Tibial nerve (tissue), 4 donors: ENCODE measurements at regions not wholly inside any gene's neighbourhood (a gene's known extent, or its start where the extent isn't known, plus 50 kb on each side); places are given as distances from the start of the nearest gene placed in this dataset.
"Not testable (repeated sequence)": the region's sequence is repeated elsewhere in the genome, so short reads cannot be mapped to it uniquely, and the experiment has no call there.

Source experiments
- DNase-seq, 2 donors: peaks; one replicate each; pipeline ENCODE4 v3.0.0-alpha.2; 2019; ENCODE audit warnings: low spot score in 2 of 2
- H3K27ac ChIP-seq, 4 donors: fragments of 200-600 bp; sonication (generic) in 3 of 4; one replicate each; pipeline ENCODE4 v1.5.1; 2017 to 2019; ENCODE audit warnings: mild to moderate bottlenecking in 1 of 4
- H3K27me3 ChIP-seq, 2 donors: fragments of 200-600 bp; sonication (generic) in 1 of 2; one replicate each; pipeline versions ENCODE4 v1.5.1 to v1.6.0; 2017 to 2019
- H3K36me3 ChIP-seq, 3 donors: fragments of 200-600 bp; sonication (generic); one replicate each; pipeline ENCODE4 v1.5.1; 2018 to 2019
- H3K4me1 ChIP-seq, 4 donors: fragments of 200-600 bp; sonication (generic) in 3 of 4; one replicate each; pipeline ENCODE4 v1.5.1; 2017 to 2019
- H3K4me3 ChIP-seq, 4 donors: fragments of 200-600 bp; sonication (generic) in 3 of 4; one replicate each; pipeline ENCODE4 v1.5.1; 2017 to 2019; ENCODE audit warnings: mild to moderate bottlenecking in 1 of 4, moderate library complexity in 1 of 4
- H3K9me3 ChIP-seq, 4 donors: fragments of 200-600 bp; sonication (generic) in 3 of 4; one replicate each; pipeline ENCODE4 v1.5.1; 2017 to 2019
- EP300 ChIP-seq, 2 donors: sonication (generic); formaldehyde crosslinking; IDR thresholded peaks; one replicate each; pipeline ENCODE4 v1.6.1; 2017; ENCODE audit warnings: antibody characterized with exemption in 2 of 2, mild to moderate bottlenecking in 1 of 2
- POLR2A ChIP-seq, 2 donors: fragments of 450-650 bp; IDR thresholded peaks; one replicate each; pipeline ENCODE4 v1.6.1; 2017; ENCODE audit warnings: antibody characterized with exemption in 2 of 2, mild to moderate bottlenecking in 2 of 2, moderate library complexity in 2 of 2
- WGBS, 2 donors: methylation state at CpG; one replicate each; pipeline ENCODE4 v1.1.5; 2018; 5-methylcytosine and 5-hydroxymethylcytosine counted together
- TF ChIP-seq, protein P1 (sequence below), 5 experiments: fragments of 200-600 bp in 3 of 5; fragments of 450-650 bp in 2 of 5; sonication (generic) in 3 of 5; IDR thresholded peaks; one replicate each; pipeline ENCODE4 v1.5.1; 2016 to 2019; ENCODE audit warnings: antibody characterized with exemption in 5 of 5, mild to moderate bottlenecking in 3 of 5, moderate library complexity in 2 of 5

DNA sequence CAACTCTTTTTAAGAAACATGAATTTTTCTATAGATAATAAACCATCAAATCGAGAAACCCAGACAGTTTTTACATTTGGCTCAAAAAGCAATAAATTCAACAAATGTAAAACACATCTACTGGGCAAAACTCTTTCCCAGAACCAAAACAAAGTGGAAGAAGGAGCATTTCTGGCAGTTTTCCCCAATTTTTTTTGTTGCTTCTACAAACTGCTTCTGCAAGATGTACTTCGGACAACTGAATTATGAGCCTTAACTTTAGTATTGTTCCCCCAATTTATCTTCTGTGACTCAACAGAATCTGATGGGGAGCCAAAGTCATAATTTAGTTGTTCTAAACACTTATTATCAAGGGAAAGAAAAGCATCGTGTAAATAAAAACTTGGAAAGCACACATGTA, 1047.2 kb downstream of the CDH11 start:
- no peaks in the 10 kb centered on the region for H3K9me3 ChIP-seq
- no peaks in the 10 kb centered on the region for H3K27me3 ChIP-seq
- TF ChIP-seq EP300 (IDR thresholded peaks at IDR 0.05), result no peak
- TF ChIP-seq POLR2A (IDR thresholded peaks at IDR 0.05), result no peak
- TF ChIP-seq, protein P1, sequence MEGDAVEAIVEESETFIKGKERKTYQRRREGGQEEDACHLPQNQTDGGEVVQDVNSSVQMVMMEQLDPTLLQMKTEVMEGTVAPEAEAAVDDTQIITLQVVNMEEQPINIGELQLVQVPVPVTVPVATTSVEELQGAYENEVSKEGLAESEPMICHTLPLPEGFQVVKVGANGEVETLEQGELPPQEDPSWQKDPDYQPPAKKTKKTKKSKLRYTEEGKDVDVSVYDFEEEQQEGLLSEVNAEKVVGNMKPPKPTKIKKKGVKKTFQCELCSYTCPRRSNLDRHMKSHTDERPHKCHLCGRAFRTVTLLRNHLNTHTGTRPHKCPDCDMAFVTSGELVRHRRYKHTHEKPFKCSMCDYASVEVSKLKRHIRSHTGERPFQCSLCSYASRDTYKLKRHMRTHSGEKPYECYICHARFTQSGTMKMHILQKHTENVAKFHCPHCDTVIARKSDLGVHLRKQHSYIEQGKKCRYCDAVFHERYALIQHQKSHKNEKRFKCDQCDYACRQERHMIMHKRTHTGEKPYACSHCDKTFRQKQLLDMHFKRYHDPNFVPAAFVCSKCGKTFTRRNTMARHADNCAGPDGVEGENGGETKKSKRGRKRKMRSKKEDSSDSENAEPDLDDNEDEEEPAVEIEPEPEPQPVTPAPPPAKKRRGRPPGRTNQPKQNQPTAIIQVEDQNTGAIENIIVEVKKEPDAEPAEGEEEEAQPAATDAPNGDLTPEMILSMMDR (IDR thresholded peaks at IDR 0.05), result no peak
- no peak overlapping the region for H3K4me3 ChIP-seq
- no peaks in the 10 kb centered on the region for H3K36me3 ChIP-seq
- 34 to 46% methylated on average over 3 of the region's 3 CpGs for WGBS, 2 donors
- H3K27ac ChIP-seq, result no peak overlapping the region
- no peak for DNase-seq
- no peaks in the 10 kb centered on the region for H3K4me1 ChIP-seq

DNA sequence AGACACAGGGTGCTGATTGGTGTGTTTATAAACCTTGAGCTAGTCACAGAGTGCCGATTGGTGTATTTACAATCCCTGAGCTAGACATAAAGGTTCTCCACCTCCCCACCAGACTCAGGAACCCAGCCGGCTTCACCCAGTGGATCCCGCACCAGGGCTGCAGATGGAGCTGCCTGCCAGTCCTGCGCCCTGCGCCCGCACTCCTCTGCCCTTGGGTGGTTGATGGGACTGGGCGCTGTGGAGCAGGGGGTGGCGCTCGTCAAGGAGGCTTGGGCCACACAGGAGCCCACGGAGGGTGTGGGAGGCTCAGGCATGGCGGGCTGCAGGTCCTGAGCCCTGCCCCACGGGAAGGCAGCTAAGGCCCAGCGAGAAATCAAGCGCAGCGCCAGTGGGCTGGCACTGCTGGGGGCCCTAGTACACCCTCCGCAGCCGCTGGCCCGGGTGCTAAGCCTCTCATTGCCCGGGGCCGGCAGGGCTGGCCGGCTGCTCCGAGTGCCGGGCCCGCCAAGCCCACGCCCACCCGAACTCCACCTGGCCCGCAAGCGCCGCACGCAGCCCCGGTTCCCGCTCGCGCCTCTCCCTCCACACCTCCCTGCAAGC, 1049.6 kb downstream of the CDH11 start:
- H3K4me1 ChIP-seq, H3K9me3 ChIP-seq, DNase-seq, H3K27me3 ChIP-seq, H3K4me3 ChIP-seq, H3K27ac ChIP-seq, H3K36me3 ChIP-seq: not testable (repeated sequence)
- WGBS, 2 donors, result 95 to 96% methylated on average over 16 to 26 of the region's 34 CpGs

DNA sequence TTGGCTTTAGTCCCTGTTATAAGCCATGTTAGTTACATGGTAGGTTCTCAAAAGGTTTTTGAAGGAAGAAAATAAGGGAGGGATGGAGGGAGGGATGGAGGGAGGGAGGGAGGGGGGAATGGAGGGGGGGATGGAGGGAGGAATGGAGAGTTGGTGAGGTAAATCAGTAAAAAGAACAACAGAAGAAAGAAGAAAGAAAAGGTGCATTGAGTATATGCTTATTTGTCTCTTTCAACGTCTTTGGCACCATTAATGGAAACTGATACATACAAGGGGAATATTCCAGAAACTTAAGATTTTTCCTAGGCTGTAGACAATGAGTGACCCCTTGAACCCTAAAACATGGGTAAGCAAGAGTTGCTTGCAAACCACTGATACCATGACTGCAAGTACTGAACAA, 1056.3 kb downstream of the CDH11 start:
- TF ChIP-seq, protein P1 (IDR thresholded peaks at IDR 0.05), result no peak
- TF ChIP-seq POLR2A (IDR thresholded peaks at IDR 0.05) (no peak), EP300 (IDR thresholded peaks at IDR 0.05) (no peak)
- WGBS, 2 donors, result 74 to 88% methylated on average over 1 of the region's 1 CpG

DNA sequence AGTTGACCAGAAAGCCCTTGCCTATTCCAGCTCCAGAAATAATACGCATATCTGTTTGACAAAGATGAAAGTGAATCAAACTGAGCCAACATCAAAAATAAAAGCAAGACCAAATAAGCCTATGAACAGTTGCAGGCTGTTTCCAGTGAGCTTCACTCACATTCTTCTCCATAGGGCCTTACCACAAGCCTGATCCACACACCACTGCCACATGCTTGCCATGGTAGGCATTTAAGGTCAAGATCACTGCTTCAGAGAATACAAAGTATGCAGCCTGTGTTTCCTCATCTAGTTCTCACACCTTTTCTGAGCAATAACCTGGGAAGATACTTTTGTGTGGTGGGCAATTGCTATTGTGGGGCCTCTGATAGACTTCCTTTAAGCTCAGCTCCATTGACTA, 1060.2 kb downstream of the CDH11 start:
- H3K27ac ChIP-seq, result no peak overlapping the region
- DNase-seq, result no peak
- 80 to 96% methylated on average over 1 of the region's 1 CpG for WGBS, 2 donors
- no peaks in the 10 kb centered on the region for H3K4me1 ChIP-seq
- H3K9me3 ChIP-seq, result no peaks in the 10 kb centered on the region
- no peaks in the 10 kb centered on the region for H3K27me3 ChIP-seq
- no peaks in the 10 kb centered on the region for H3K36me3 ChIP-seq
- TF ChIP-seq POLR2A (IDR thresholded peaks at IDR 0.05) (no peak), EP300 (IDR thresholded peaks at IDR 0.05) (no peak)
- TF ChIP-seq, protein P1 (IDR thresholded peaks at IDR 0.05), result no peak
- H3K4me3 ChIP-seq, result no peak overlapping the region

More for the DNA sequence above, 1056.3 kb downstream of the CDH11 start:
- H3K27me3 ChIP-seq, result no peaks in the 10 kb centered on the region
- H3K36me3 ChIP-seq, result no peaks in the 10 kb centered on the region
- H3K27ac ChIP-seq, result no peak overlapping the region
- H3K9me3 ChIP-seq, result no peaks in the 10 kb centered on the region
- H3K4me1 ChIP-seq, result no peaks in the 10 kb centered on the region
- no peak for DNase-seq
- no peak overlapping the region for H3K4me3 ChIP-seq

DNA sequence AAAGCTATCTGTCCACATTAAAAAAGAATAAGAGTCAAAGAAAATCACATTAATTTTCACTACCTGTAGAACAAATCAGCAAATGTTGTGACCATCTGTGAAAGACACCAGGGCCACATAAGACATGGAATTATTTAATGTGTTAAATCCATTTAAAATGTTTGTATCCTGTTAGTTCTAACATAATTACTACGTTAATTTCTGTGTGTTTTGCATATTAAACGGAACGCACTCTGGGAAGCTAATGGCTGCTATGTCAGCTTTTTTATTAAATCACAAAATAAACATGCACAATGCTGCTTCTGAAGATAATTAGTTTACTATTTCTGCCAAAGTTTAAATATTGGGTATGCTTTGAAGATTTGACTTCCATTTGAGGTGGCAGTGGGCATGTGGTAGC, 1061.2 kb downstream of the CDH11 start:
- no peak for DNase-seq
- WGBS, 2 donors, result 97 to 99% methylated on average over 3 of the region's 3 CpGs
- H3K9me3 ChIP-seq, result no peaks in the 10 kb centered on the region
- H3K4me1 ChIP-seq, result no peaks in the 10 kb centered on the region
- H3K27me3 ChIP-seq, result no peaks in the 10 kb centered on the region
- H3K27ac ChIP-seq, result no peak overlapping the region
- H3K36me3 ChIP-seq, result no peaks in the 10 kb centered on the region
- TF ChIP-seq EP300 (IDR thresholded peaks at IDR 0.05) (no peak), POLR2A (IDR thresholded peaks at IDR 0.05) (no peak)
- TF ChIP-seq, protein P1 (IDR thresholded peaks at IDR 0.05), result no peak
- H3K4me3 ChIP-seq, result no peak overlapping the region

DNA sequence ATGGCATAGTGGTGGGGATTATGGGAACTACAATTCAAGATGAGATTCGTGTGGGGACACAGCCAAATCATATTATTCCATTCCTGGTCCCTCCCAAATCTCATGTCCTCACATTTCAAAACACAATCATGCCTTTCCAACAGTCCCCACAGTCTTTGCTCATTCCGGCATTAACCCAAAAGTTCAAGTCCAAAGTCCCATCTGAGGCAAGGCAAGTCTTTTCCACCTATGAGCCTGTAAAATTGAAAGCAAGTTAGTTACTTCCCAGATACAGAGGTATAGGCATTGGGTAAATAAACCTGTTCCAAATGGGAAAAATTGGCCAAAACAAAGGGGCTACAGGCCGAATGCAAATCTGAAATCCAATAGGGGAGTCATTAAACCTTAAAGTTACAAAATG, 1063.2 kb downstream of the CDH11 start:
- Histone ChIP-seq H3K9me3 (peaks cover 0 to 5% (median 0%) of the 10 kb centered on the region in 4 donors), H3K27me3 (no peaks in the 10 kb centered on the region), H3K4me1 (no peaks in the 10 kb centered on the region), H3K27ac (no peak overlapping the region), H3K4me3 (no peak overlapping the region), H3K36me3 (no peaks in the 10 kb centered on the region)
- TF ChIP-seq POLR2A (IDR thresholded peaks at IDR 0.05) (no peak), EP300 (IDR thresholded peaks at IDR 0.05) (no peak)
- TF ChIP-seq, protein P1 (IDR thresholded peaks at IDR 0.05), result no peak
- no peak for DNase-seq
- 83 to 90% methylated on average over 3 of the region's 3 CpGs for WGBS, 2 donors
